OCI-LY3 (cell line): ENCODE measurements at regions not wholly inside any gene's neighbourhood (a gene's known extent, or its start where the extent isn't known, plus 50 kb on each side); places are given as distances from the start of the nearest gene placed in this dataset.

Source experiments
- H2AFZ ChIP-seq: fragments of 200-600, 300-600 bp; shearing (Covaris generic); 2 replicates; pipeline ENCODE4 v1.6.0; 2014; ENCODE audit warnings: antibody characterized with exemption, low read depth, low read length
- H3K27ac ChIP-seq: fragments of 200-600, 300-600 bp; sonication (generic); 2 replicates; pipeline ENCODE4 v1.5.1; 2014; ENCODE audit warnings: mild to moderate bottlenecking, low read length, moderate library complexity, mixed read lengths
- H3K27me3 ChIP-seq: fragments of 200-600, 300-600 bp; sonication (generic); 2 replicates; pipeline ENCODE4 v1.6.1; 2014; ENCODE audit warnings: low read depth, low read length, mixed read lengths
- H3K36me3 ChIP-seq: fragments of 200-600, 300-600 bp; sonication (generic); replicated peaks from 2 replicates; pipeline ENCODE3; 2014; ENCODE audit warnings: low read depth, low read length, mixed read lengths
- H3K4me1 ChIP-seq: fragments of 300-600, 200-600 bp; sonication (generic); 2 replicates; pipeline ENCODE4 v1.6.1; 2014; ENCODE audit warnings: low read length, mixed read lengths
- H3K4me2 ChIP-seq: fragments of 200-600, 300-600 bp; sonication (generic); 2 replicates; pipeline ENCODE4 v1.6.1; 2014; ENCODE audit warnings: low read length, mixed read lengths
- H3K4me3 ChIP-seq: fragments of 300-600, 200-600 bp; sonication (generic); 2 replicates; pipeline ENCODE4 v1.5.1; 2014; ENCODE audit warnings: antibody characterized with exemption, mild to moderate bottlenecking, low read length, moderate library complexity
- H3K79me2 ChIP-seq: fragments of 300-600, 200-600 bp; shearing (Covaris generic); 2 replicates; pipeline ENCODE4 v1.6.1; 2014; ENCODE audit warnings: mild to moderate bottlenecking, low read length, mixed read lengths
- H3K9ac ChIP-seq: fragments of 300-600, 200-600 bp; shearing (Covaris generic); 2 replicates; pipeline ENCODE4 v1.6.0; 2014; ENCODE audit warnings: mild to moderate bottlenecking, low read length, moderate library complexity
- H3K9me3 ChIP-seq: fragments of 200-600, 300-600 bp; shearing (Covaris generic); 2 replicates; pipeline ENCODE4 v1.6.1; 2014; ENCODE audit warnings: low read length, mixed read lengths; ENCODE audit not compliant: insufficient read depth
- H4K20me1 ChIP-seq: fragments of 200-600, 300-600 bp; sonication (generic); 2 replicates; pipeline ENCODE4 v1.6.1; 2016; ENCODE audit warnings: low read length, mixed read lengths; ENCODE audit not compliant: insufficient read depth
- CTCF ChIP-seq: fragments of 200-600, 300-600 bp; sonication (generic); IDR thresholded peaks from 2 replicates; pipeline ENCODE4 v1.5.1; 2014; ENCODE audit warnings: antibody characterized with exemption, low read length, low read depth
- EZH2phosphoT487 ChIP-seq: fragments of 200-600 bp; shearing (Covaris generic); IDR thresholded peaks from 2 replicates; pipeline ENCODE4 v1.6.1; 2018; ENCODE audit warnings: antibody characterized with exemption, mixed run types, low read depth

- Histone ChIP-seq H3K4me2 (no peak overlapping the region), H3K4me1 (no peaks in the 10 kb centered on the region), H3K9ac (no peak overlapping the region), H3K27me3 (peaks cover 34% of the 10 kb centered on the region), H3K79me2 (no peaks in the 10 kb centered on the region), H2AFZ (no peak overlapping the region), H3K36me3 (no peaks in the 10 kb centered on the region), H3K27ac (no peak overlapping the region), H3K4me3 (no peak overlapping the region), H3K9me3 (no peaks in the 10 kb centered on the region), H4K20me1 (no peaks in the 10 kb centered on the region)
- TF ChIP-seq EZH2phosphoT487 (no peak), CTCF (no peak)
Observed at GRCh38 chr7:156475666-156476065, 164.9 kb upstream of the RNF32 start.

- Histone ChIP-seq H3K27me3 (peaks cover 33% of the 10 kb centered on the region), H3K4me1 (no peaks in the 10 kb centered on the region), H3K79me2 (no peaks in the 10 kb centered on the region), H3K4me3 (no peak overlapping the region), H3K36me3 (no peaks in the 10 kb centered on the region), H2AFZ (no peak overlapping the region), H3K9me3 (no peaks in the 10 kb centered on the region), H3K4me2 (no peak overlapping the region), H3K27ac (no peak overlapping the region), H3K9ac (no peak overlapping the region), H4K20me1 (no peaks in the 10 kb centered on the region)
- TF ChIP-seq EZH2phosphoT487 (no peak), CTCF (no peak)
Observed at GRCh38 chr7:156475179-156475578, 165.4 kb upstream of the RNF32 start.

- H2AFZ ChIP-seq: no peak overlapping the region
- H3K4me1 ChIP-seq: no peaks in the 10 kb centered on the region
- TF ChIP-seq CTCF (no peak), EZH2phosphoT487 (no peak)
- H3K9ac ChIP-seq: no peak overlapping the region
- H3K36me3 ChIP-seq: no peaks in the 10 kb centered on the region
- no peak overlapping the region for H3K4me2 ChIP-seq
- no peaks in the 10 kb centered on the region for H4K20me1 ChIP-seq
- H3K9me3 ChIP-seq: no peaks in the 10 kb centered on the region
- H3K27me3 ChIP-seq: peaks cover 26% of the 10 kb centered on the region
- H3K79me2 ChIP-seq: no peaks in the 10 kb centered on the region
- H3K27ac ChIP-seq: no peak overlapping the region
- no peak overlapping the region for H3K4me3 ChIP-seq
Observed at GRCh38 chr7:156474241-156474743, 166.3 kb upstream of the RNF32 start.

- Histone ChIP-seq H4K20me1 (no peaks in the 10 kb centered on the region), H3K36me3 (no peaks in the 10 kb centered on the region), H3K79me2 (no peaks in the 10 kb centered on the region), H3K4me2 (no peak overlapping the region), H3K27me3 (peaks cover 26% of the 10 kb centered on the region), H3K27ac (no peak overlapping the region), H2AFZ (no peak overlapping the region), H3K9ac (no peak overlapping the region), H3K4me1 (no peaks in the 10 kb centered on the region), H3K4me3 (no peak overlapping the region), H3K9me3 (no peaks in the 10 kb centered on the region)
- TF ChIP-seq CTCF (peak; percentile 88), EZH2phosphoT487 (no peak)
Observed at GRCh38 chr7:156473476-156474240, 166.9 kb upstream of the RNF32 start.
